GM20000 (cell line): ENCODE measurements at regions not wholly inside any gene's neighbourhood (a gene's known extent, or its start where the extent isn't known, plus 50 kb on each side); places are given as distances from the start of the nearest gene placed in this dataset.

Experiments used
- DNase-seq: peaks from one replicate; pipeline ENCODE4 v3.0.0; 2012; ENCODE audit warnings: low spot score
- TF ChIP-seq, protein P1 (sequence below): IDR thresholded peaks from 2 replicates; pipeline ENCODE4 v1.5.1; 2012; ENCODE audit warnings: mild to moderate bottlenecking, control low read depth; ENCODE audit errors: extremely low read depth, missing control alignments

GRCh38 chr2:6579281-6579680 lies 286.4 kb downstream of the CMPK2 start:
- TF ChIP-seq, protein P1, sequence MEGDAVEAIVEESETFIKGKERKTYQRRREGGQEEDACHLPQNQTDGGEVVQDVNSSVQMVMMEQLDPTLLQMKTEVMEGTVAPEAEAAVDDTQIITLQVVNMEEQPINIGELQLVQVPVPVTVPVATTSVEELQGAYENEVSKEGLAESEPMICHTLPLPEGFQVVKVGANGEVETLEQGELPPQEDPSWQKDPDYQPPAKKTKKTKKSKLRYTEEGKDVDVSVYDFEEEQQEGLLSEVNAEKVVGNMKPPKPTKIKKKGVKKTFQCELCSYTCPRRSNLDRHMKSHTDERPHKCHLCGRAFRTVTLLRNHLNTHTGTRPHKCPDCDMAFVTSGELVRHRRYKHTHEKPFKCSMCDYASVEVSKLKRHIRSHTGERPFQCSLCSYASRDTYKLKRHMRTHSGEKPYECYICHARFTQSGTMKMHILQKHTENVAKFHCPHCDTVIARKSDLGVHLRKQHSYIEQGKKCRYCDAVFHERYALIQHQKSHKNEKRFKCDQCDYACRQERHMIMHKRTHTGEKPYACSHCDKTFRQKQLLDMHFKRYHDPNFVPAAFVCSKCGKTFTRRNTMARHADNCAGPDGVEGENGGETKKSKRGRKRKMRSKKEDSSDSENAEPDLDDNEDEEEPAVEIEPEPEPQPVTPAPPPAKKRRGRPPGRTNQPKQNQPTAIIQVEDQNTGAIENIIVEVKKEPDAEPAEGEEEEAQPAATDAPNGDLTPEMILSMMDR = no peak
- no peak for DNase-seq

DNA sequence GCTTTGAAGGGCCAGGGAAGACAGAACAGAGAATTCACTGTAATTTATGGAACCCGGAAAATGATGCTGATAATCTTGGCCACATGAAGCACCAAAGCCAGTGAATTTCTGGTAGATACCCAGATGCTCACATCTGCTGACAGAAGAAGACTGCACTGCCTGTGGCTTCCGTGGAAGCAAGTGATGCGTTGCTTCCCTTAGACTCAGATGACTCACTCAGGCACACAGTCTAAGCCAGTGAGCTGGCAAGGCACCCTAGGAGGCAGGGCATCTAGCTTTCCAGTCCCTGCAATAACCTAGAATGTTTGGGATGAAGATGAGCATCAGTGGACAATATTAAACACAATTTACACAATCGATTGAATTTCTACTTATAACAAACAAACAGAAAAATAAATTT lies 284.7 kb downstream of the CMPK2 start:
- TF ChIP-seq, protein P1 = no peak
- DNase-seq = no peak

- no peak for DNase-seq
- TF ChIP-seq, protein P1 = no peak
Measured at GRCh38 chr2:6589150-6589549, 276.6 kb downstream of the CMPK2 start.

- TF ChIP-seq, protein P1 = no peak
- DNase-seq = no peak
Measured at GRCh38 chr2:6590442-6590841, 275.3 kb downstream of the CMPK2 start.

GRCh38 chr2:6602471-6602870 lies 263.2 kb downstream of the CMPK2 start:
- TF ChIP-seq, protein P1 = no peak
- no peak for DNase-seq

- DNase-seq = no peak
- TF ChIP-seq, protein P1 = no peak
Measured at GRCh38 chr2:6605836-6606505, 259.7 kb downstream of the CMPK2 start.

DNA sequence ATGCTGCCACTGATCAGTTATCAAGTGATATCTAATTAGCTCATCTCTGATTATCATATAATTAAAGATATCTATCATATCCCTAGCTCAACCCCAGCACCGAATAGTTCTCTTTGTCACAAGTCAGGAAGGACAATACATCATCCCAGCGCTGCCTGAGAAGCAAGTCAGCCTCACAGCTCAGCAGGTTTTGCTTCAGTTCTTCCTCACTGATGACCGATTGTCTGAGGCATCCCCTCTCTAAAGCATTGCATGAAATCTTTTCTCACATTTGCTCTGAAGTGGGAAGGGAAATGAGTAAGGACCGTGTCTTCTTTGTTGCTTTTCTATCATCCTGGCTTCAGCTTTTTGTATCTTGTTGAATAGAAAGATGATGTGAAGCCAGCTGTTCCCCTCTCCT lies 247.9 kb downstream of the CMPK2 start:
- TF ChIP-seq, protein P1 = no peak
- no peak for DNase-seq
